ENCODE measurements at regions not wholly inside any gene's neighbourhood (a gene's known extent, or its start where the extent isn't known, plus 50 kb on each side); places are given as distances from the start of the nearest gene placed in this dataset.

DNA sequence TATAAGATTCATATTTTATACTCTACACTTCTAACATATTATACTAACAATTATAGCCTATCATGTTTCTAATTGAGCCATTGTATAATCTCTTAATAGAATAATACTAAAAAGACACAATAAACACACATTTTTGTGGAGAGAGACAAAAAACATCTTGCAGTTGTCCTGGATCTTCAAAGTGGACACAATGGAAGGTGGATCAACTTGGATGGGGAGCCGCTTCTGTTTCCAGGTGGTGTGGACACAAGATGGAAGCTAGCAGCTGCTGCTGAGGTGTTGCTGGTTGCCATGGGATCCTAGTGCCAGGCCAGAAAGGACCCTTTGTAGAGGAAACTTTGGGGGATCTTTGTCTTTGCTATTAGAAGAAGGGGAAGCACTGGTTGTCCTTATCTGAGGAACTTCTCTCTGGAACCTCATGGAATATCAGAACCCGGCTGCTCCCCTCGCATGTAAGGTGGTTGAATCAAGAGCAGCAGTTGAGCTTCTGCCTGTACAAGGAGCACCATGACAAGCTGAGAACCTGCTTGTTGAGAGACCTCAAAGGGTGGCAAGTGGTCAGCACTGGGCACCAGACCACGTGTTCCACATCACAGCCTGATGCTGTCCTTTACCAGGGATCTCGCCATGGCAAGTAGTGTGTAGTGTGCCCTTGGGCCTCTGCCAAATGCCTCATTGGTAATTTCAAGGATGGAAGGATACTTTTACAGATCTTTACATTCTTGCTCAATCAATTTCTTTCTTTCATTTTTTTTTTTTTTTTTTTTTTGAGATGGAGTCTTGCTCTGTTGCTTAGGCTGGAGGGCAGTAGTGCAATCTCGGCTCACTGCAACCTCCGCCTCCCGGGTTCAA, 232.2 kb downstream of the MYCN start:
- peaks cover 0 to 5% (median 3%) of the 10 kb centered on the region in 3 donors for H3K27me3 Mint-ChIP-seq (ENCODE audit: low read depth in 3 of 3)
- no peak overlapping the region for H3K27ac Mint-ChIP-seq
- no peaks in the 10 kb centered on the region for H3K36me3 Mint-ChIP-seq
- no peak for DNase-seq
- H3K4me1 Mint-ChIP-seq: no peaks in the 10 kb centered on the region
- H3K4me3 Mint-ChIP-seq: no peak overlapping the region
- H3K9me3 Mint-ChIP-seq: no peaks in the 10 kb centered on the region

DNA sequence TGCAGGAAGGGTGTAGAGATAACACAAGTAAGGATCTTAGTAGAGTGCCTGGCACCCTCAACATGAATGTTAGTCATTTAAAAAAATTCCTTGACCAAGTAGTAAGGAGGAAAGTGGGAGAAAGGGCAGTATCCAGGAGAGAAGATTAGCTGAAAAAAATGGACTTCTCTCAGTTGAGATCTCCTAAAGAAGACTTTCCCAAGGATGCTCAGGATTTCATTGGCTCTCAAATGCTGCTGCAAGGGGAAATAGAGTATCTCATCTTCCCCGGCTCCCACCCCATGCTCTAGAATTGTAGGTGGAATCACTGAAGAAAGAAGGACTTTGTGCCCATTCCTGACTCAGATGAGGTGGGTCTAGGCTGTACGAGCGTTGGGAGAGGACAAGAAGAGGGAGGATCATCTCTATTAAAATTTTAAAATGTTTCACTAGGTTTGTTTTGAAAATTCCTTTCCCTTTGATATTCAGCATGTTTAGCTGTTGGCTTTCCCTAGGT, 231.1 kb downstream of the MYCN start:
- no peaks in the 10 kb centered on the region for H3K4me1 Mint-ChIP-seq
- H3K9me3 Mint-ChIP-seq: no peaks in the 10 kb centered on the region
- no peaks in the 10 kb centered on the region for H3K36me3 Mint-ChIP-seq
- peaks cover 0 to 3% (median 0%) of the 10 kb centered on the region in 3 donors for H3K27me3 Mint-ChIP-seq (ENCODE audit: low read depth in 3 of 3)
- no peak for DNase-seq
- H3K27ac Mint-ChIP-seq: no peak overlapping the region
- H3K4me3 Mint-ChIP-seq: no peak overlapping the region

DNA sequence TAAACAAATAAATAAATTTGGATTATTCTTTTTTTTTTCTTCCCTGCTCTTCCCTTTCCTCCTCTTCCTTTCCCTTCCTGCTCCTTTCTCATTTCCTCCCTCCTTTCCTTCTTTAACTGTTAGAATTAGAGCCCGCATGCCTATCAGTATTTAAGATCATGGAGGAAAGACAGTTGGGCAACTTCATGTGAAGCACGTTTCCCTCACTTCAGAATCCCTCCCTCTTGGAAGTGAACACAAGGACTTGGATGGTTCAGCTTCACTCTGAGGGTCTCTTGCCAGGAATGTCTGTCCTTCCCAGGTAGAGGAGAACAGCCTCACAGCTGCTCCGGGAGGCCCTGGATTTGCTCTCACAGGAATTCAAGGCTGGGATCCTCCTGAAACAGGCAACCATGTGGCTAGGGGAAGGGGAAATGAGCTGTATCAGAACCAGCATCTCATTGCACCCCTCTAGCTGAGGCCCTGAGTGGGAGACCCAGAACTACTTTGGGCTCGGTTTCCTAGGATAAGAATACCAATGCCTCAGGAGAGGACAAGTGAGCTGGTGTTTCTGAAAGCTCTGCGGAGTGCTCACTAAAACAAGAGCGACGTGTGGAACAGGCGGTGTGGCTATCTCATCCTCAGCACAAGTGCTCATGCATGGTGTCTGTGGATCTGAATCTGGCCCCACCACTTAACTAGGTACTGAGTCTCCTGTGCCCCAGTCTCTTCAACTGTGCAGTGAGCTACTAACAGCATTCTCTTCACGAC, 230.5 kb downstream of the MYCN start:
- Mint-ChIP-seq H3K4me3 (no peak overlapping the region), H3K4me1 (no peaks in the 10 kb centered on the region), H3K27ac (no peak overlapping the region), H3K27me3 (ENCODE audit: low read depth in 3 of 3) (peaks cover 0 to 3% (median 0%) of the 10 kb centered on the region in 3 donors), H3K36me3 (no peaks in the 10 kb centered on the region), H3K9me3 (no peaks in the 10 kb centered on the region)
- DNase-seq: no peak

DNA sequence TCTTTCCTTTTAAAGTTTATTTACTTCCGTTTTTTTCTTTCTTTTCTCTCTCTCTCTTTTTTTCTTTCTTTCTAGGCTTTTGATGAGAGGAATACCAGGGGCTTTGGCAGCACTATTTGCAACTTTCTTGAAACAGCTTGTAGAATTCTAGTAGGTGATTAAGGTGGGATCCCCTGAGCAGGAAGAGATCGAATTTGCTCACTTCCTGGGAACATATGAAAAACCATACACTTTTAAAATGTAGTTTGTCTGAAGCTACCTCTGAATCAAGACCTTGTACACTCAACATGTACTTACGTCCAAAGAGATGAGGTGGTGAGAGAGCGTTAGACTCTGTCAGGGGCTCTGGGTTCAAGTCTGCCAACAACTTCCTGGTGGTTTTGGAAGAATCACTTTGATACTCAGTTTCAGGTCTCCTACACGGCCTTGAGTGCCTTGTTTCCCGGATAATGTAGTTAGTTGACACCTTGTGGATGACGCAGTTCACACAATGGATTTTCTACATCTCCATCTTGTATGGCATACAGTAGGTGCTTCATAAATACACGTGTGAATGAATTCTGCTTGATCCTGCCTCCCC, 229.1 kb downstream of the MYCN start:
- no peak for DNase-seq
- H3K27ac Mint-ChIP-seq: no peak overlapping the region
- H3K4me1 Mint-ChIP-seq: no peaks in the 10 kb centered on the region
- H3K27me3 Mint-ChIP-seq (ENCODE audit: low read depth in 3 of 3): peaks cover 0 to 3% (median 0%) of the 10 kb centered on the region in 3 donors
- no peak overlapping the region for H3K4me3 Mint-ChIP-seq
- no peaks in the 10 kb centered on the region for H3K9me3 Mint-ChIP-seq
- H3K36me3 Mint-ChIP-seq: no peaks in the 10 kb centered on the region

DNA sequence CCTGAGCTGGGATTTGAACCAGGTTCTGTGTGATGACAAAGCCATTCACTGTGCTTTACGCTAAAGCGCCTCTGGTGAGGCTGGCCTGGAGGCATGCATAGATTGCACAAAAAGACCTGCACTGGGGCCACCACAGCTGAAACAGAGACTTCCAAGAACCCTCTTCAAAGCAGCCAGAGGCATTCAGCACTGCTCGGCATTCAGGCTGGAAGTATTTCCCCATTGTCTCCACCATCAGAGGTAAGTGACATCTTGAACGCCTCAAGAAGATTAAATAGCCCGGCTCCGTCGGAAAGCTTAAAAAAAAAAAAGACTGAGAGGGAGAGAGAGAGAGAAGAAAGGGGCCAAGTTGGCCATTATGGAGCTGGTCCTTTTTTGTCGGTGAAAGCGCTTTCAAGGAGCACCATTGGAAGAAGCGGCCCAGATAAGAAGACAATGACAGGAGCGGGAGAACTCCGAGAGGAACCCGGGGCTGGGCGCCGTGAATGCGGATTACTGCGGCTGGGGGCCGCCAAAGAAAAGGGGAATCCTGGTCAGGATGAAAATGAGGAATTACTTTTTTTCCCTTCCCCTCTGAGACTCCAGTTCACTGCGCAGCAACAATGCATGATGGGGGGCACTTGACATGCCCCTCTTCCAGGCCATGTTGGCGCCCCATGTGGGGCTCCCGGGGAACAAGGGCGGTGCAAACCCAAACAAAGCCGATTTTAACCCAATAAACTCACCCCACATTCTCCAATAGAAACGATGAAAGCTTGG, 228.3 kb downstream of the MYCN start:
- Mint-ChIP-seq H3K27me3 (ENCODE audit: low read depth in 3 of 3) (peaks cover 0 to 3% (median 0%) of the 10 kb centered on the region in 3 donors), H3K36me3 (no peaks in the 10 kb centered on the region), H3K4me3 (no peak overlapping the region), H3K4me1 (no peaks in the 10 kb centered on the region), H3K27ac (no peak overlapping the region), H3K9me3 (no peaks in the 10 kb centered on the region)
- no peak for DNase-seq

DNA sequence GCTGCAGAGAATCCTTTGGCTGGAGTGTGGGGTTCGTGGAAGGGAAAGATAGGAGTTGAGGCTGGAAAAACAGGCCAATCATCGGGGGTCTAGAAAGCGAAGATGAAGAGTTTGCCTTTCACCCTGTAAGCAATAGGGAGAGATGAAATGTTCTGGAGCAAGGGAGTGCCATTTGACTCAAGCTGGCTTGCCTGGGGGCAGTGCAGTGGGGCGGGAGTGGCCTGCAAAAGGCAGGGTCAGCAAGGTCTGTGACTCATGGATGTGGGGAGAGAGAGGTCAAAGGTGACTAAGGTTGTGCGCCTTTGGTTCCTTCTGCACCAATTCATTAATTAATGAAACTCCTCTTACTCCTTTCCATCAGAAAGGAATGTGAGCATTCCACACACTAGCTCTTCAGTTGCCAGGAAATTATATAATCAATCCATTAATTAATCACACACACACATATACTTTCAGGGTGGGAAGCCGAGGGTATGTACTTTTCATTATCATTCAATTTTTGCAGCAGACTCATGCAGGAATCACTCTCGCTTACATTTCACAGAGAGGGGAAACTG, 227.6 kb downstream of the MYCN start:
- Mint-ChIP-seq H3K4me1 (no peaks in the 10 kb centered on the region), H3K27ac (no peak overlapping the region), H3K4me3 (no peak overlapping the region), H3K36me3 (no peaks in the 10 kb centered on the region), H3K27me3 (ENCODE audit: low read depth in 3 of 3) (peaks cover 0 to 3% (median 0%) of the 10 kb centered on the region in 3 donors), H3K9me3 (no peaks in the 10 kb centered on the region)
- DNase-seq: no peak

DNA sequence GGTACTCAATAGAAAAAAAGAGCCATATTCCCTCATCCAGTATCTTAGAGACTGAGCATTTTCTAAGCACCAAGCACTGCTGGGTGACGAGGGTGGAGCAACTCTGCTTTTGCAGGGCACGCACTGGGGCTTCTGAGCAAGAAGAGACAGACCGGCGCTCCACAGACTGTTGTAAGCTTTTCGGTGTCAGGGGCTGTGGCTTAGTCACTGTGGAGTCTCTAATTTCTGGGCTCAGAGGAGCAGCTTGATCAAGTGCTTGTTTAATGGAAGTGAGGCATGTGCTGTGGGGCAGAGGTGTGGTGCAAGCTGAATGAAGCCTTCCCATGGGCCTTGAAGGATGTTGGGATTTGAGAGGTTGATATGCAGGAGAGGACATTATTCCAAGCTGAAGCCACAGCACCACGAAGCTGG, 227.1 kb downstream of the MYCN start:
- Mint-ChIP-seq H3K36me3 (no peaks in the 10 kb centered on the region), H3K27me3 (ENCODE audit: low read depth in 3 of 3) (peaks cover 0 to 3% (median 0%) of the 10 kb centered on the region in 3 donors), H3K27ac (no peak overlapping the region), H3K9me3 (no peaks in the 10 kb centered on the region), H3K4me3 (no peak overlapping the region), H3K4me1 (no peaks in the 10 kb centered on the region)
- no peak for DNase-seq

DNA sequence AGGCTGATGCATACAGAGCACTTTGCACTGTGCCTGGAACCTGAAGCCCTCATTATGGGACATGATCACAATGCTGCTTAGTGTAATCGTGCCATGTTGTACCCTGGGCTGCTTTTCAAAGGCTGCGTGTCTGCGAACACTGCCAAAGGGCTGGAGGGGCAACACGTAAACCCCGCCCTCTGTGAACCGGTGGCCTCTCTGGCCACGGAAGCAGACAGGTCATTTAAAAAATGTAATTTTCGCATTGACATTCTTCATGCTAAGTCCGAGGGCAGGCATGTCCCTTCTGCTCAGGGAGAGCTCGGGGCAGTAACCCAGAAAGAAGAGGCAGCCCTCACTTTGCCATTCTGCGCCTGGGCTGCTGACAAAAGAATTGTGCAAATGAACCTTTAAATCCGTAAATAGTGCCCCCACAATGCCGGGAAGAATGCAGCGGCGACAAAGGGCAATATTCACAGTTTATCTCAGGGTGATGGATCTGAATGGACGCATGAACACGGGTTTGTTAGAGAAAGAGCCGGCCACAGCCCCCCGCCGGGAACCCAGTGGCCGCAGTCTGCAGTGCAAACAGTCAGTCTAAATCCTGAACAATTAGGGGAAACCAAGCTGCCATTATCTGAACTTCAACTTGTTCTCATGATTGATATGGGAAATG, 226.1 kb downstream of the MYCN start:
- no peaks in the 10 kb centered on the region for H3K9me3 Mint-ChIP-seq
- peaks cover 0 to 3% (median 1%) of the 10 kb centered on the region in 3 donors for H3K27me3 Mint-ChIP-seq (ENCODE audit: low read depth in 3 of 3)
- H3K27ac Mint-ChIP-seq: no peak overlapping the region
- no peak overlapping the region for H3K4me3 Mint-ChIP-seq
- no peaks in the 10 kb centered on the region for H3K36me3 Mint-ChIP-seq
- H3K4me1 Mint-ChIP-seq: no peaks in the 10 kb centered on the region
- DNase-seq: no peak

DNA sequence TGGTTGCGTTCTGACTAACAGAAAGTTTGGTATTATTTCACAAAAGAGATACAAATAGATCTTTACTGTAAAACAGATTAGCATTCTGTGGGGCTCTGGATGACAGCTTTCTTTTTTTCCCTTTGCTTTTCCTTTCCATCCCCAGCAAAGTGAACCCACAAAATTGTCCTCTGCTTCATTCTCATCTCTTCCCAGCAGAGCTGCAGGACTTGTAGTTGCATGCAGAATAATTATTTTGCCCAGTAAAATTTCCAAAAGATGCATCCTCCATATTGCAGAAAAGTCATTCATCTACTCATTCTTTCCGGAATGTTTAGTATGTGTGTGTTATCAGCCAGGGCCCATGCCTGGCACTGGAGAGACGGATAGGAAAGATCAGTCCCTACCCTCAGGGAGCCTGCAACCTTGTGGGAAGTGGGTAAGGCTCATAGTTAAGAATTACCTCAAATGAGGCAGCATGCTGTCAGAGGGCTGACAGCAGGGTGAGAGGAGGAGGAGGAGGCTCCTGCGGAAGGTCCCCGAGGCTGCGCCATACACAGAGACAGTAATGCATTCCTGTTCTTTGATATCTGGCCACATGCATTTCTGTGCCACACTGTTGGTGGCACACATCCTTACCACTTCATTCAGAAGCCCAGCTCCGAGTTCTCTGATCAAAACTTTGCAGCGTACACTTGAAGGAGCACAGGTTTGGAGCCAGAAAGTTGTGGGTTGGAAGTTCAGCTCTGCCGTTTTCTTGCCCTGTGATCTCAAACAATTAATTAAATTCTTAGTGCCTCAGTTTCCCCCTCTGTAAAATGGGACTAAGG, 225.4 kb downstream of the MYCN start:
- Mint-ChIP-seq H3K4me1 (no peaks in the 10 kb centered on the region), H3K36me3 (no peaks in the 10 kb centered on the region), H3K9me3 (no peaks in the 10 kb centered on the region), H3K4me3 (no peak overlapping the region), H3K27ac (no peak overlapping the region), H3K27me3 (ENCODE audit: low read depth in 3 of 3) (peaks cover 0 to 3% (median 1%) of the 10 kb centered on the region in 3 donors)
- DNase-seq: no peak

DNA sequence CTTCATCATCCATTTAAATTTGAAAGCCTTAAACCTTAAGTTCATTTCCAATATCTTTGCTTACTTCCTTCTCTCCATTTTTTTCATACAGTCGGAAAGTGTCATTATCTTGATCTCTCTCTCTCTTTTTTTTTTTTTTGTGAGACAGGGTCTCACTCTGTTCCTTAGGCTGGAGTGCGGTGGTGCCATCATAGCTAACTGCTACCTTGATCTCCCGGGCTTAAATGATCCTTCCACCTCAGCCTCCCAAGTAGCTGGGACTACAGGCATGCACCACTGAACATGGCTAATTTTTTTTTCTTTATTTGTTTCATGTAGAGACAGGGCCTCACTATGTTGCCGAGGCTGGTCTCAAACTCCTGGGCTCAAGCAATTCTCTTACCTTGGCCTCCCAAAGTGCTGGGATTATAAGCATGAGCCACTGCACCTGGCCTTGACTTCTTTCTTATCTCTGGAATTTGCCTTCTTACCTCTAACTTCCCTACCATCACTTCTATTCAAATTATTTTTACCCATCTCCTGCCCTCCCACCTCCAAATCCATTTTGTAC, 222.2 kb downstream of the MYCN start:
- no peak for DNase-seq
- no peaks in the 10 kb centered on the region for H3K36me3 Mint-ChIP-seq
- no peak overlapping the region for H3K4me3 Mint-ChIP-seq
- H3K9me3 Mint-ChIP-seq: no peaks in the 10 kb centered on the region
- H3K4me1 Mint-ChIP-seq: no peaks in the 10 kb centered on the region
- H3K27me3 Mint-ChIP-seq (ENCODE audit: low read depth in 3 of 3): peaks cover 0 to 1% (median 0%) of the 10 kb centered on the region in 3 donors
- H3K27ac Mint-ChIP-seq: no peak overlapping the region

DNA sequence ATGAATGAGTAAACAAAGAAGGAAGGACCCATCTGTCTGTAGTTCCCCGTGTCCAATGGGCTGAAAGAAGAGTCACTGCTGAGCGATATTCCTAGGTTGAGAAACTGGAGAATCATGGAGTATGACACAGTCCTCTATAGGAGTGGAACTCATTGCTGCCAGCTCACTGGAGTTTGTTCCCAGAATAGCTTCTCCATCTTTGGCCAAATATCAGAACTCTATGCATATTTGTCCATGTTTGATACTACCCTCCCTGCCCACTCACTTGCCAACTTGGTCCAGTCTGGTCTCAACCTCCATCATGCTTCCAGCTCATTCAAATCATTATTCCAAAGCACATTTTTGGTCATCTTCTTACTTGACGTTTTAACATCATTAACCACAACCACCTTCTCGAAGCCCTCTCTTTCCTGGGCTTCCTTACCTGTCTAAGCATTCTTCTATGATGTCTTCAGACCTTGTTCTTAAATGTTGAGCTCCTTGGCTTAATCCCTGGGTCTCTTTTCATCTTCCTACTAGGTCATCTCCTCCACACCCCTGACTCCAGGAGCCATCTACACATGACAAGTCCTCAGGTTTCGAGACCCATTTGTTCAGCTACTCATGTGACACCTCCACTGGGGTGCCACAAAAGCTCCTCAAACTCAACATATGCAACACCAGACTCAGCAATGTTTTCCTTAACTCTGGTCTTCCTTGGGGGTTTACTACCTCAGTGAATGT, 221.6 kb downstream of the MYCN start:
- Mint-ChIP-seq H3K4me1 (no peaks in the 10 kb centered on the region), H3K27ac (no peak overlapping the region), H3K4me3 (no peak overlapping the region), H3K36me3 (no peaks in the 10 kb centered on the region), H3K27me3 (ENCODE audit: low read depth in 3 of 3) (peaks cover 0 to 1% (median 0%) of the 10 kb centered on the region in 3 donors), H3K9me3 (no peaks in the 10 kb centered on the region)
- no peak for DNase-seq
